ENCODE measurements at regions not wholly inside any gene's neighbourhood (a gene's known extent, or its start where the extent isn't known, plus 50 kb on each side); places are given as distances from the start of the nearest gene placed in this dataset.

- TF ChIP-seq POU6F1 (CRISPR knock-in tag; IDR thresholded peaks at IDR 0.05; ENCODE audit: borderline replicate concordance, low read depth) (no peak), ARNTL (CRISPR knock-in tag; IDR thresholded peaks at IDR 0.05; ENCODE audit: borderline replicate concordance, low read depth) (no peak), OSR1 (CRISPR knock-in tag; IDR thresholded peaks at IDR 0.05) (no peak), BACH2 (CRISPR knock-in tag; IDR thresholded peaks at IDR 0.05; ENCODE audit: borderline replicate concordance) (no peak), SNAI2 (CRISPR knock-in tag; IDR thresholded peaks at IDR 0.05) (no peak), ZNF8 (CRISPR knock-in tag; IDR thresholded peaks at IDR 0.05) (no peak), ESRRG (CRISPR knock-in tag; IDR thresholded peaks at IDR 0.05) (no peak), RARB (CRISPR knock-in tag; IDR thresholded peaks at IDR 0.05) (no peak), ZNF565 (CRISPR knock-in tag; conservative IDR thresholded peaks at IDR 0.05; ENCODE audit: low read depth) (no peak), CREB5 (CRISPR knock-in tag; IDR thresholded peaks at IDR 0.05; ENCODE audit: low read depth) (no peak), GLIS3 (CRISPR knock-in tag; IDR thresholded peaks at IDR 0.05) (no peak), PATZ1 (CRISPR knock-in tag; IDR thresholded peaks at IDR 0.05; ENCODE audit: borderline replicate concordance) (no peak), TOX (CRISPR knock-in tag; IDR thresholded peaks at IDR 0.05; ENCODE audit: borderline replicate concordance) (no peak), PPARA (CRISPR knock-in tag; IDR thresholded peaks at IDR 0.05; ENCODE audit: borderline replicate concordance) (no peak)
- ATAC-seq: no peak
Measured at GRCh38 chr2:47721296-47721695, 61.6 kb upstream of the MSH6 start.

- ATAC-seq: no peak
- TF ChIP-seq POU6F1 (CRISPR knock-in tag; IDR thresholded peaks at IDR 0.05; ENCODE audit: borderline replicate concordance, low read depth): no peak
- no peak for TF ChIP-seq ZFP3 (CRISPR knock-in tag; IDR thresholded peaks at IDR 0.05)
- TF ChIP-seq BACH2 (CRISPR knock-in tag; IDR thresholded peaks at IDR 0.05; ENCODE audit: borderline replicate concordance): no peak
- no peak for TF ChIP-seq ESRRG (CRISPR knock-in tag; IDR thresholded peaks at IDR 0.05)
- no peak for TF ChIP-seq PATZ1 (CRISPR knock-in tag; IDR thresholded peaks at IDR 0.05; ENCODE audit: borderline replicate concordance)
- no peak for TF ChIP-seq ZNF565 (CRISPR knock-in tag; conservative IDR thresholded peaks at IDR 0.05; ENCODE audit: low read depth)
- no peak for TF ChIP-seq ISL1 (CRISPR knock-in tag; IDR thresholded peaks at IDR 0.05)
- TF ChIP-seq ZNF8 (CRISPR knock-in tag; IDR thresholded peaks at IDR 0.05): no peak
- no peak for TF ChIP-seq ZNF70 (CRISPR knock-in tag; IDR thresholded peaks at IDR 0.05)
- TF ChIP-seq TSHZ2 (CRISPR knock-in tag; IDR thresholded peaks at IDR 0.05): no peak
- no peak for TF ChIP-seq ZC3H10 (CRISPR knock-in tag; IDR thresholded peaks at IDR 0.05)
- TF ChIP-seq TCF4 (CRISPR knock-in tag; IDR thresholded peaks at IDR 0.05; ENCODE audit: borderline replicate concordance): no peak
- TF ChIP-seq RARB (CRISPR knock-in tag; IDR thresholded peaks at IDR 0.05): no peak
- no peak for TF ChIP-seq SNAI2 (CRISPR knock-in tag; IDR thresholded peaks at IDR 0.05)
- TF ChIP-seq GLIS3 (CRISPR knock-in tag; IDR thresholded peaks at IDR 0.05): no peak
- no peak for TF ChIP-seq PPARA (CRISPR knock-in tag; IDR thresholded peaks at IDR 0.05; ENCODE audit: borderline replicate concordance)
- TF ChIP-seq ZFP30 (CRISPR knock-in tag; IDR thresholded peaks at IDR 0.05): no peak
Measured at GRCh38 chr2:47720559-47720958, 62.4 kb upstream of the MSH6 start.
